H1 (cell line): ENCODE measurements at regions not wholly inside any gene's neighbourhood (a gene's known extent, or its start where the extent isn't known, plus 50 kb on each side); places are given as distances from the start of the nearest gene placed in this dataset.

Experiments used
- HDAC2 ChIP-seq, 2 experiments: fragments of 300-600 bp in 1 of 2; sonication (generic) in 1 of 2; IDR thresholded peaks; 2 replicates each; pipeline ENCODE4 v1.6.1; 2011 to 2012; ENCODE audit warnings: low read depth in 2 of 2, low read length in 2 of 2, mild to moderate bottlenecking in 2 of 2, moderate library complexity in 2 of 2, borderline replicate concordance in 1 of 2, inconsistent platforms in 1 of 2
- PHF8 ChIP-seq: fragments of 200-600 bp; sonication (generic); conservative IDR thresholded peaks from 2 replicates; pipeline ENCODE4 v1.7.1; 2012; ENCODE audit warnings: low read depth, mild to moderate bottlenecking, inconsistent platforms, low read length, moderate library complexity
- TF ChIP-seq, protein P1 (sequence below): fragments of 300-600 bp; sonication (generic); IDR thresholded peaks from 2 replicates; pipeline ENCODE4 v1.7.1; 2012; ENCODE audit warnings: low read length, moderate library complexity, mild to moderate bottlenecking, inconsistent platforms; ENCODE audit not compliant: insufficient replicate concordance

DNA sequence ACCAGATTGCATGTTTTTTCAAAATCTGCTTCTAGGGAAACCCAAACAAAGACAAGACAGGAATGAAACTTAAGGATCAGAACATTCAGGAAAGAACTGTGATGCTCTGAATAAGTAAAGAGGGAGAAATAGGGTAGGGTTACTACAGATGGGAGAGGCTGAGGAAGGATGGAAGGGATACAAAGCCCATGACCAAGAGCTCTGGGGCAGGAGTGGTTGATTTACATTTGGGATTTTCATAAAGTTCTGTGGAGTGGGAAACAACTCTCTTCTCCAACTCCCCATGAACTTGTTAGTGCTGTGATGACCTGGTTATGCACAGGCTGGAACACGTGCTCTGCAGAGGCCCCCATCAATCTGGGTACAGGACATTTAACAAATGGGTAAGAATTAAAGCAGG, 216.0 kb upstream of the KLF14 start (continued):
- TF ChIP-seq PHF8 (no peak), HDAC2 (IDR thresholded peaks at IDR 0.05; ENCODE audit: borderline replicate concordance in 1 of 2, low read depth in 2 of 2, low read length in 2 of 2) (no peak)
- TF ChIP-seq, protein P1, sequence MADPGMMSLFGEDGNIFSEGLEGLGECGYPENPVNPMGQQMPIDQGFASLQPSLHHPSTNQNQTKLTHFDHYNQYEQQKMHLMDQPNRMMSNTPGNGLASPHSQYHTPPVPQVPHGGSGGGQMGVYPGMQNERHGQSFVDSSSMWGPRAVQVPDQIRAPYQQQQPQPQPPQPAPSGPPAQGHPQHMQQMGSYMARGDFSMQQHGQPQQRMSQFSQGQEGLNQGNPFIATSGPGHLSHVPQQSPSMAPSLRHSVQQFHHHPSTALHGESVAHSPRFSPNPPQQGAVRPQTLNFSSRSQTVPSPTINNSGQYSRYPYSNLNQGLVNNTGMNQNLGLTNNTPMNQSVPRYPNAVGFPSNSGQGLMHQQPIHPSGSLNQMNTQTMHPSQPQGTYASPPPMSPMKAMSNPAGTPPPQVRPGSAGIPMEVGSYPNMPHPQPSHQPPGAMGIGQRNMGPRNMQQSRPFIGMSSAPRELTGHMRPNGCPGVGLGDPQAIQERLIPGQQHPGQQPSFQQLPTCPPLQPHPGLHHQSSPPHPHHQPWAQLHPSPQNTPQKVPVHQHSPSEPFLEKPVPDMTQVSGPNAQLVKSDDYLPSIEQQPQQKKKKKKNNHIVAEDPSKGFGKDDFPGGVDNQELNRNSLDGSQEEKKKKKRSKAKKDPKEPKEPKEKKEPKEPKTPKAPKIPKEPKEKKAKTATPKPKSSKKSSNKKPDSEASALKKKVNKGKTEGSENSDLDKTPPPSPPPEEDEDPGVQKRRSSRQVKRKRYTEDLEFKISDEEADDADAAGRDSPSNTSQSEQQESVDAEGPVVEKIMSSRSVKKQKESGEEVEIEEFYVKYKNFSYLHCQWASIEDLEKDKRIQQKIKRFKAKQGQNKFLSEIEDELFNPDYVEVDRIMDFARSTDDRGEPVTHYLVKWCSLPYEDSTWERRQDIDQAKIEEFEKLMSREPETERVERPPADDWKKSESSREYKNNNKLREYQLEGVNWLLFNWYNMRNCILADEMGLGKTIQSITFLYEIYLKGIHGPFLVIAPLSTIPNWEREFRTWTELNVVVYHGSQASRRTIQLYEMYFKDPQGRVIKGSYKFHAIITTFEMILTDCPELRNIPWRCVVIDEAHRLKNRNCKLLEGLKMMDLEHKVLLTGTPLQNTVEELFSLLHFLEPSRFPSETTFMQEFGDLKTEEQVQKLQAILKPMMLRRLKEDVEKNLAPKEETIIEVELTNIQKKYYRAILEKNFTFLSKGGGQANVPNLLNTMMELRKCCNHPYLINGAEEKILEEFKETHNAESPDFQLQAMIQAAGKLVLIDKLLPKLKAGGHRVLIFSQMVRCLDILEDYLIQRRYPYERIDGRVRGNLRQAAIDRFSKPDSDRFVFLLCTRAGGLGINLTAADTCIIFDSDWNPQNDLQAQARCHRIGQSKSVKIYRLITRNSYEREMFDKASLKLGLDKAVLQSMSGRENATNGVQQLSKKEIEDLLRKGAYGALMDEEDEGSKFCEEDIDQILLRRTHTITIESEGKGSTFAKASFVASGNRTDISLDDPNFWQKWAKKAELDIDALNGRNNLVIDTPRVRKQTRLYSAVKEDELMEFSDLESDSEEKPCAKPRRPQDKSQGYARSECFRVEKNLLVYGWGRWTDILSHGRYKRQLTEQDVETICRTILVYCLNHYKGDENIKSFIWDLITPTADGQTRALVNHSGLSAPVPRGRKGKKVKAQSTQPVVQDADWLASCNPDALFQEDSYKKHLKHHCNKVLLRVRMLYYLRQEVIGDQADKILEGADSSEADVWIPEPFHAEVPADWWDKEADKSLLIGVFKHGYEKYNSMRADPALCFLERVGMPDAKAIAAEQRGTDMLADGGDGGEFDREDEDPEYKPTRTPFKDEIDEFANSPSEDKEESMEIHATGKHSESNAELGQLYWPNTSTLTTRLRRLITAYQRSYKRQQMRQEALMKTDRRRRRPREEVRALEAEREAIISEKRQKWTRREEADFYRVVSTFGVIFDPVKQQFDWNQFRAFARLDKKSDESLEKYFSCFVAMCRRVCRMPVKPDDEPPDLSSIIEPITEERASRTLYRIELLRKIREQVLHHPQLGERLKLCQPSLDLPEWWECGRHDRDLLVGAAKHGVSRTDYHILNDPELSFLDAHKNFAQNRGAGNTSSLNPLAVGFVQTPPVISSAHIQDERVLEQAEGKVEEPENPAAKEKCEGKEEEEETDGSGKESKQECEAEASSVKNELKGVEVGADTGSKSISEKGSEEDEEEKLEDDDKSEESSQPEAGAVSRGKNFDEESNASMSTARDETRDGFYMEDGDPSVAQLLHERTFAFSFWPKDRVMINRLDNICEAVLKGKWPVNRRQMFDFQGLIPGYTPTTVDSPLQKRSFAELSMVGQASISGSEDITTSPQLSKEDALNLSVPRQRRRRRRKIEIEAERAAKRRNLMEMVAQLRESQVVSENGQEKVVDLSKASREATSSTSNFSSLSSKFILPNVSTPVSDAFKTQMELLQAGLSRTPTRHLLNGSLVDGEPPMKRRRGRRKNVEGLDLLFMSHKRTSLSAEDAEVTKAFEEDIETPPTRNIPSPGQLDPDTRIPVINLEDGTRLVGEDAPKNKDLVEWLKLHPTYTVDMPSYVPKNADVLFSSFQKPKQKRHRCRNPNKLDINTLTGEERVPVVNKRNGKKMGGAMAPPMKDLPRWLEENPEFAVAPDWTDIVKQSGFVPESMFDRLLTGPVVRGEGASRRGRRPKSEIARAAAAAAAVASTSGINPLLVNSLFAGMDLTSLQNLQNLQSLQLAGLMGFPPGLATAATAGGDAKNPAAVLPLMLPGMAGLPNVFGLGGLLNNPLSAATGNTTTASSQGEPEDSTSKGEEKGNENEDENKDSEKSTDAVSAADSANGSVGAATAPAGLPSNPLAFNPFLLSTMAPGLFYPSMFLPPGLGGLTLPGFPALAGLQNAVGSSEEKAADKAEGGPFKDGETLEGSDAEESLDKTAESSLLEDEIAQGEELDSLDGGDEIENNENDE: no peak
